Suppressor macrophage (primary cell): ENCODE measurements at regions not wholly inside any gene's neighbourhood (a gene's known extent, or its start where the extent isn't known, plus 50 kb on each side); places are given as distances from the start of the nearest gene placed in this dataset.
"Not testable (repeated sequence)": the region's sequence is repeated elsewhere in the genome, so short reads cannot be mapped to it uniquely, and the experiment has no call there.

Source experiments
- DNase-seq, 4 experiments: peaks; one replicate each; pipeline ENCODE4 v3.0.0-alpha.2; 2020 to 2022

DNA sequence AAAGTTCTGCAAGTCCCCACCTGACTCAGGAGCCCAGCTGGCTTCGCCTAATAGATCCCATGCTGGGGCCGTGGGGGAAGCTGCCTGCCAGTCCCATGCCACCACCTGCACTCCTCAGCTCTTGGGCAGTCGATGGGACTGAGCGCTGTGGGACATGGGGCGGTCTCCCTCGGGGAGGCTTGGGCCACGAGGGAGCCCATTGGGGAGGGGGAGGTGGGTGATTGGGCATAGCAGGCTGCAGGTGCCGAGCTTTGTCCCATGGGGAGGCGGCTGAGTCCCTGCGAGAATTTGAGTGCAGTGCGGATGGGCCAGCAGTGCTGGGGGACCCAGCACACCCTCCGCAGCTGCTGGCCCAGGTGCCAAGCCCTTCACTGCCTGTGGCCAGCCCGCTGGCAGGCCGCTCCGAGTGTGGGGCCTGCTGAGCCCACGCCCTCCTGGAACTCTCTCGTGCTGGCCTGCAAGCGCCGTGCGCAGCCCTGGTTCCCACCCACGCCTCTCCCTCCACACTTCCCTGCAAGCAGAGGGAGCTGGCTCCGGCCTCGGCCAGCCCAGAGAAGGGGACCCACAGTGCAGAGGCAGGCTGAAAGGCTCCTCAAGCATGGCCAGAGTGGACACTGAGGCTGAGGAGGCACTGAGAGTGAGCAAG lies 467.3 kb downstream of the IRS2 start:
- DNase-seq = no peak

DNA sequence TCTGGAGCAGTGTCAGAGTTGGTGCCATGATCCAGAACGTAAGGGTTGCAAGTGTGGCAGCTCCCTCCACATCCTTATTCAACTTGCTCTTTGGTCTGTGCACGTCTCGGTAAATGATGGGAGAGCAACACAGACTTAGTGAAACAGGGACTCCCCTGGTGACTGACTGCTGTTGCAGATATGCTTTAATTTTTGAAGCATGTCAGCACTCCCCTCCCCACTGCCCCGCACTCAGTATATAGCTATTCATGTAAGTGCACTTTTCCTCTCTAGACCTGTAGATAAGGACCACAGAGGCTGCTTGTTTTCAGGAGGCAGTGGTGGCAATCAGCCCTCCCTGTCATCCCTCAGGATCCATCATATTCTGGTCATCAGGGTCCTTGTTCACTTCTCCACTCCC lies 470.9 kb downstream of the IRS2 start:
- no peak for DNase-seq

DNA sequence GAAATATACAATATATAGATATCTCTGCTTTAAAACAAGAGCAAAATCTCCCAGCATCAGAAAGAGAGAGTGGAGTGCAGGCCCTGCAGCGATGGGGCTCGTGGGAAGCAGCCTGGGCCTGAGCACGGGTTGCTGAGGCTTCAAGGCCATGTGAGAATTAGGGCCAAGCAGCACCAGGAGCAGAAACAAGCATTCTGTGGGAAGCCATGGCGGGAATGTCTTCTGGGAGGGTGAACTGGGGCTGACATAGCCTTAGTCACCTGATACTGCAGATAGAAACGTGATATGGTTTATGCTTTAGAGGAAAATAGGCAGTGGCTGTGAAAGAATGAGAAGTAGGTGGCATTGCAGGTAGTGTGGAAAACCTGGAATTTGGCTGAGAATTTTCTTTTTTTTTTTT lies 472.3 kb downstream of the IRS2 start:
- no peak for DNase-seq

DNA sequence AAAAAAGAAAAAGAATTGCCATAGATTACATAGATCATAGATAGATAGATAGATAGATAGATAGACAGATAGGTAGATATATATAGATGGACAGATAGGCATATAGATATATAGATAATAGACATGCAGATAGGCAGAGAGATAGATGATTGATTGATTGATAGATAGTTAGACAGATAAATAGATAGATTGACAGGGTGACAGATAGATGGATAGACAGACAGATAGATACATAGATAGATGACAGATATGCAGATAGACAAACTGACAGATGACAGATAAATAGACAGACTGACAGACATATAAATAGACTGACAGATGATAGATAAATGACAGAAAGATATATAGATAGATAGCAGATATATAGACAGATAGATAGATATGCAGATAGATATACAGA lies 474.0 kb downstream of the IRS2 start:
- no peak for DNase-seq

DNA sequence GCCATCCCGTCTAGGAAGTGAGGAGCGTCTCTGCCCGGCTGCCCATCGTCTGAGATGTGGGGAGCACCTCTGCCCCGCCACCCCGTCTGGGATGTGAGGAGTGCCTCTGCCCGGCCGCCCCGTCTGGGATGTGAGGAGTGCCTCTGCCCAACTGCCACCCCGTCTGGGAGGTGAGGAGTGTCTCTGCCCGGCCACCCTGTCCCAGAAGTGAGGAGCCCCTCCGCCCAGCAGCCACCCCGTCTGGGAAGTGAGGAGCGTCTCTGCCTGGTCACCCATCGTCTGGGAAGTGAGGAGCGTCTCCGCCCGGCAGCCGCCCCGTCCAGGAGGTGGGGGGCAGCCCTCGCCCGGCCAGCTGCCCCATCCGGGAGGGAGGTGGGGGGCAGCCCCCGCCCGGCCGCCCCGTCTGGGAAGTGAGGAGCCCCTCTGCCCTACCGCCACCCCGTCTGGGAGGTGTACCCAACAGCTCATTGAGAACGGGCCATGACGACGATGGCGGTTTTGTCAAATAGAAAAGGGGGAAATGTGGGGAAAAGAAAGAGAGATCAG lies 474.9 kb downstream of the IRS2 start:
- not testable (repeated sequence) for DNase-seq

DNA sequence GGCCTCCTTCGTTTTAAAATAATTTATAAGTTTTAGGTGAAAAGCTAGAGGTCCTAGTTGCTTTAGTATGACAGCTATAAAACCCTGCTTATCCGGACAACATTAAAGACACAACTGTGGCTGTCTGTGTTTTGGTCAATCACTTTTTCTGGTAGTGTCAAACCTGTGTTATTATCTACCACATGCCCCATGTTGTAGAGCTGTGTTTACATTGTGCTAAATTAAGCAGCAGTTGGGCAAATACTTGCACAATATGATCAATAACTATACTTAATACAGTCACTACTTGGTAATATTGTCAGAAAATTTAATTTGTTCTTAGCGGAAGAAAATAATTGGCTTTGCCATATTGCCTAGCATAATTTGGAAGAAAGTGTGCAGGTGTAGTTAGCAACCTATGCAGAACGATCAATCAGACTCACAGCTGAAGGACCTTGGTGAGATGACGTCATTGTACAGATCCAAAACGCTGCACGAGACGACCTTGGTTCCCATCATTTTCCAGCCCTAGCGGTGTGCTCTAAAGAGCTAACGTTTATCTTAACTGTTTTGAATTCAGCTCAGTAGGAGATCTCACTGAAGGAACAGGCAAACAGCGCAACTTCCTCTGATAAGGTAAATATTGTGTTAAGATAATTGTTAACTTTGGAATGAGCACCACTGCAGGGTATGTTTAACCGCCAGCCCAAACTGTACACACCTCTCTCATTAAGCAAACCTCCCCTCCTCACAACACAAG lies 476.6 kb downstream of the IRS2 start:
- no peak for DNase-seq

DNA sequence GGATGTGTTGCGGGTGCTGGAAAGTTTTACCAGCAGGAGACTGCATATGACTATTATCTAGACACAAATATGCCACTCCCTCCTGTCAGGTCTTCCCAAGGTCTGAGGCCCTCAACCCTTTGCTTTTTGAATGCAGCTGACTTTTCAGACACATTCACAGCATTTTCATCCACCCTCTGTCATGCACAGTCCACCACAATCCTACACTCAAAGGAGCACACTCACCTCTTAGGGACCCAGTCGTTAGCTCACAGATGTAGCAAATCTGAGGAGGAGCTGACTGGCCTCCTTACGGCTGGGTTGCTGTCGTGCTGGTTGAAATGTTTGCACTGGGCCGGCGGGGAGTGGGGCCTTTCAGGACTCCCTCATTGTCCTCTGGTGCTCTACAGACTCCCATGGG lies 479.4 kb downstream of the IRS2 start:
- no peak for DNase-seq

DNA sequence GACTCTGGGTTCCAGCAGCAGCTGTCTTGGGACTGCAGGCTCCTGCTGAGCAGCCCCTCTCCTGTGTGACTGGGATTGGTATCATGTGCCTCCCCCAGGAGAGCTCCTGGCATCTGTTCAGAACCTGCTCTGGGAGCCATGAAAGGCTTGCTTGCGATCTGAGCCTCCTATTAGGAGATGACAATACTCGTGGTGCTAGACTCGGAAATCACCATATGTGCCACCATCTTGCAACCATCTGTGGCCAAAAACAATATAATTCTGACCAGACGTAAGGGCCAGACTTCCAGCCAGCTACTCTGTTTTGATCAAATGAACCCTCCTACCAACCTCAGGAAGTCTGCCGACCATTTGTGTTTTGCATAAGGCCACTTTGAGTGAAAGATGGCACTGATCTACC lies 484.7 kb downstream of the IRS2 start:
- DNase-seq = no peak

DNA sequence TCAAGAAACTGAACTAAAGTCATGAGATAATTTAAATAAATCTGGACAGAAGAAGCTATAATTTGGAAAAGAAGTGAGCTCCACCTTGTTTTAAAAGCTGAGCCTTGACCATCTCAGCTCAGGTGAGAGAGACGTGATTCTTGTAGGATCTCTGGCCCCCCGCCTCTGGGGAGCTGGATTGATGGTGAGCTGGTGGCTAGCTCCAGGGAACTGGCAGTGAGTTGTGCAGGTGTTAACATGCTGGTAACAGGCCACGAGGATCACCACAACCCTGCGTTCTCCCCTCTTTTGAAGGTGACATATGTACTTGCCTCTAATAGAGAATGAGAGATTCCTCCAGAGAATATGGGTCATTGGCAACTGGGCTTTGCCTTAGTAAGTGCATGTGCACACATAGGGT lies 485.1 kb downstream of the IRS2 start:
- no peak for DNase-seq

DNA sequence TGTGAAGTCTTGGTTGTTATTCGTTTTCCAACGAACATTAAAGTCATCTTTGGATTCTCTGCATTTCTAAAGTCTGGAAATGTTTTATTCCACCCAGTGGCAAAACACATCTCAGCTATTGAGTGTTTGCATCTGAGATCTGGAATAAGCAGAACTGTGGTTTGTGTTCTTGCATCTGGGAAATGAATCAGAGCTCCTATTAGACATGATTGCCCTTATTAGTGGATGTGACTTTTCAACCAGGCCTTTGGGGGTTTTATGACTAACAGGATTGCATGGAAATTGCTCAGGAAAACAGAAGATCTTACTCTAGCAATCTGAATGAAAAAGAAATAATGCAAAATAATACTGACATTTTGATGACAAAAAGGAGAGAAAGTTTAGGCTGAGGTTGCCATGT lies 488.8 kb downstream of the IRS2 start:
- DNase-seq = no peak

DNA sequence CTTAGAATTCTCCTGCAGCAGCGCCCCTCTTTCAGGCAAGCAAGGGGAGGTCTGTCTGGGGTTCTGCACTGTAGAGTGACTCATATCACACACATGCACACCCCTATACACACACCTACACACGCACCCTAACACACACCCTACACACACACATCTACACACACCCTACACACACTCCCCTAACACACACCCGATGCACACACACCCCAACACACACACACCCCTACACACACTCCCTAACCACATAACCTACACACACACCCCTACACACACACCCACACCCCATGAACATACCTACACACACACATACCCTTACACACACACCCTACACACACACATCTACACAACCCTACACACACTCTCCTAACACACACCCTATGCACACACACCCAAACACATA lies 493.2 kb downstream of the IRS2 start:
- DNase-seq = no peak

DNA sequence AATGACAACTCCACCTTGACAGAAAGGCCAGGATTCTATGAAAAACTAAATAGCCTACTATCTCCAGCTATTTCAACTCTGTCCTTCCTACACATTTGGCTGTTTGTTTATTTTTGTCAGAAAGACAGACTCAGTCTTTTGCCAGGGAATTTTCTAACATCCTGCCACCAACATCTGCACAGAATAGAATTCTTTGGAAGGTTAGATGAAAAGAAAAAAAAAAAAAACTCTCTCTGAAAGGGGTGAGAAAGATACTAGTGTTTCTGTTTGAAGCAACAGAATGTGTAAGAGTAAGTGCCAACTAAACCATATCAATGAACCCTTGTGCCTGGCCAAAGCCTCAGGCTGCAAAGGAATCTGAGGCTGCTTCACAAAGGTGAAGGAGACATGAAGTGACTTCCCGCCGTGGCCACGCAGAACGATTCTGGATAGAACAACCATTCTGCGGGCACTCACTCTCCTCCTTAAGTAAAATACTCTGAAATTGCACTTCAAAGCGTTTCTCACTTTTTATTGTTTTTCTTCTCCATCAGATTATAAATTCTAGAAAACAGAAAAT lies 498.2 kb downstream of the IRS2 start:
- no peak for DNase-seq

DNA sequence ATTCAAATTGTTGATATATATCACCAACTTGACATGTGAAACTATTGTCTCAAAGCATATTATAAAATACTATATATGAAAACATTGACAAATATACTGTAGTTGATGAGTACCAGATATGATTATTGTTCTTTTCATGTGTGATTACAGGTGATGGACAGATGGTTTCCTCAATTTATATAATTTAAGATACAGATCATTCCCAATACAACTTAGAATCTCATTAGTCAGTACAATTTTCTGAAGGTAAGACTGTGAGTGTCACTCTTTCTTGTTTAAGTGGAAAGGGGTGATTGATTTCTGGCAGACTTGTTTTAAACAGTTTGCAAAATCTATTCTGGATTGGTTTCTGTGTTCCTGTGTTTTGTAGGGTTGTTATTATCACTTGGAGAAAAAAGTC lies 498.8 kb downstream of the IRS2 start:
- DNase-seq = no peak

DNA sequence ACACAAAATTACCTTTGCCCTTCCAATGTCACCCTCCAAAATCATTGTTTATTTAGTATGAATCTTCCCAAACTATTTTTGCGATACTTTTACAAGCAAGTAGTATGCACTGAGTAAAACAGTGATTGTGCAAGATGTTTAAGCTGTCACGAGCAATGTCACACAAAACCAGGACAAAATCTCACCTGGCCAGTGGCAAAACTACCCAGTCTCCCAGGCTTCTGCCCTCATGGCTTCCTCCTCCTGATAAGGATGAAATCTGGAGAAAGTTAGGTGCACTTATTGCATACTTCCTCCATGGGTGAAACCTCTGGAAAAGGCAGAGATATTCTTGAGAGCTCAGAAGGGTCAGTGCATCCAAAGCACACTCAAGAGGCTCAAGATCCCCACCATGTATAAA lies 500.8 kb downstream of the IRS2 start:
- no peak for DNase-seq

DNA sequence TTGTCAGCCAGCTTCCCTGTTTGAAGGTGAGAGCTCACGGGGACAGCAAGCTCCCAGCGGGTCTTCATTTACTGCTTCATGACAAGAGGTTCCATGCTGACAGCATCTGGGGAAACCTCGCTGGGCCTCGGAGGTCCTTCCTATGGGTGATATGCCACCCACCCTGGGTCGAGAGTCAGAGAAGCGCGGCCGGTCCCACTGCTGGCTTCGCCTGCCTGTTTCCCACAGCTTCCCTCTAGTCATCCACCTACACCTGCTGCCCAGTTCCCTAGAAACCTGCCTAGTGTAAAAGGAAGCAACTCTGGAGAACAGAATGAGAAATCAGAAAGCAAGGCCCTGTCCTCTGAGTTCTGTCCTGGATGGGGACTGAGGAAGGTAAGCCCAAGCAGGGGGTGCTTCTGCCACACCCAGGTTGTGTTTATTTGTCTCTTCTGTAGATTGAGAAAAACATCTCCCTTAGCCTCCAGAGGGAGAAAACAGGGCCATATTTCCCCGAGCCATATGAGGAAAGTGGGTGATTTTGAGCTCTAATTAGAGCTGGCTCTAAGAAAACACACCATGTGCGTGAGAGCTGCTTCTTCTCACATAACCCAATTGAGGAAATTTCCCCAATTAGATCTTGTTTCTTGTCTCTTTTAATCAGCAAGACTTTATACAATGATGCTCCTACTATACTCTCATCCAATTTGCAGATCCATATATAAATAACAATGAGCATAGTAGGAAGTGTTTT lies 504.3 kb downstream of the IRS2 start:
- DNase-seq = no peak

DNA sequence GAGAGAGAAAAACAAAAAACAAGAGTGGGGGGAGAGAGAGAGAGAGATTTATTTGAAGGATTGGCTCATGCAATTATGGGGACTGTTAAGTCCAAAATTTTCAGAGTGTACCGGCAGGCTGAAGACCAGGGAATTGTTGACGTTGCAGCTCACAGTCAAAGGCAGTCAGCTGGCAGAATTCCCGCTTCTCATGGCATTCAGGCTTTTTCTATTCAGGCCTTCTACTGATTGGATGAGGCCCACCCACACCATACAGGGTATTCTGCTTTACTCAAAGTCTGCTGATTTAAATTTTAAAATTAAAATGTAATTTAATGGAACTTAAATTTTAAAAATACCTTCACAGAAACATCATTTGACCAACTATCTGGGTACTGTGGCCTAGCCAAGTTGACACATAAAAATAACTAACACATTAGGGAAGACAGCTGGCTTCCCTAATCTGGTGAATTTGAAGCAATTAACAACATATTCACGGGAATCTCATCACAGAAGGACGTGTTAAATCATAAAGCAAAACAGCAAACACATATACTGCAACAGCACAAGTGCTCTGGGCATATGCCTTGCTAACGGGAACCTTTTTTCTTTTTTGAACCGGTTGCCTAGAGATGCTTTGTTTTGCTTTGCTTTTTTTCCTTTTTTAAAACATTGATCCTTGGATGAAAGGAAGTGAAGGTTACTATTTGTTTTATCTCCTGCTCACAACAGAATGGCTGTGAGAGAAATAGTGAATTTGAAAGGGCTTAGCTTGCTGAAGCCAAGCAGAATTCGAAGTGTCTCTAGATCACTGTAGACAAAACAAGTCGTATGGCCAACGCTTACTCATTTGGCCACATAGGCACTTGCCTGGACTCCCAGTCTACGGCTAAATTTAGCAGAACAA lies 505.1 kb downstream of the IRS2 start:
- no peak for DNase-seq

DNA sequence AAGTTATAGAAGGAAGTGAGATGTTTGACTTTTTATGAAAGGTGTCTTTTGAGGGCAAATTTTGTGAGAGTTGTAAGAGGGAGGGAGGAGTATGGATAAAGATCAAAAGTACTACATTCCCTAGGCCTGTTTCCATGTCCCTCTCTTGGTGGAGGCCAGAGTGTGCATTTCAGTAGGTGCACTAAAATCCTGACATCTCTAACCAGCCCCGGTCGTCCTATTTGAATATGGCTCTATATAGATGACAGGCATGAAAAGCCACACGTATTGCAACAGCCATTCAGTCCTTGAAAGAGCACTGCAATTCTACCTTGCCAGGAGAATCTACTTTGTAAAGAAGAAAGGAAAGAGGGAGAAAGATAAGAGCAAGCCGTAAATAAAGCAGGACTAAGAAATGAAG lies 510.1 kb downstream of the IRS2 start:
- no peak for DNase-seq

DNA sequence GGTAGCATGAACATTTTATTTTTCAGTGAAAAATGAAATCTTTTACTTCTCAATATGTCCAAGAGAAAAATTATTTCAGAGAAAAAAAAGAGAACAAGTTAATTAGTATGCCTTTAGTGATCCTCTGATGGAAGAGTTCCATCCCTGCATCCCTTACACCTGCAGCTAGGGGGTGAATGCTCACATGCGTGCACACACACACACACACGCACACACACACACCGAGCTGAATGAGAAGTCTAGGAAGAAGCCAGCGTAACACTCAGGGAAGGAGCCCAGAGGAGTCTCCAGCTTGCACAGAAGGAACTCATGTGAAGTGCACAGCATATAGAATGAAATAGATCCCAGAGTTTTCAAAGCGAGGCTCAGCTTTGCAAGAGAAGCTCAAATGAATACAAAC lies 510.5 kb downstream of the IRS2 start:
- DNase-seq = no peak

DNA sequence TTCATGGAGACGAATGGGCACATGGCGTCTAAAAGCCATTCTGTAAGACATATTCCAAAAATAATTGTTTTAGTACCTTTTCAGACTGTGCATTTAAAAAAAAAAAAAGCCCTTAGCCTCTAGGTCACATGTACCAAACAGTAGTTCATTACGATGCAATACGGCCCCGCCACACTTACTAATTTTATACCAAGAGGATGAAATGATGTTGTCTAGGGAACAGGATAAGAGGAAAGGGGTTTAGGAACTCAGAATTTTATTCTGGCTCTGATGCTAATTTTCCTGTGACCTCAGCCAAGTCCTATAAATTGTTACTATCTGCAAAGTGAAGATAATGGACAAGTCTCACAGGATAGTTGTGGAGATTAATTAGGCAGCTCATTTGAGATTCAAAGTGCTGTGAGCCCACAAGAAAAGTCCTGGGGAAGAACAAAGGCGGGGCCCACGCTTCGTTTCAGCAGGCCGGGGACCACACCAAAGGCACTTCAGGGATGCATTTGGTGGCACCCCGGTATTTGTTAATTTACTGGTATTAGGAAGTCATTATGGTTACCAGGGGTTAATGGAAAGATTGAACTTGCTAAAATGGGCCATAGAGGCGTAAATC lies 511.1 kb downstream of the IRS2 start:
- DNase-seq = no peak

DNA sequence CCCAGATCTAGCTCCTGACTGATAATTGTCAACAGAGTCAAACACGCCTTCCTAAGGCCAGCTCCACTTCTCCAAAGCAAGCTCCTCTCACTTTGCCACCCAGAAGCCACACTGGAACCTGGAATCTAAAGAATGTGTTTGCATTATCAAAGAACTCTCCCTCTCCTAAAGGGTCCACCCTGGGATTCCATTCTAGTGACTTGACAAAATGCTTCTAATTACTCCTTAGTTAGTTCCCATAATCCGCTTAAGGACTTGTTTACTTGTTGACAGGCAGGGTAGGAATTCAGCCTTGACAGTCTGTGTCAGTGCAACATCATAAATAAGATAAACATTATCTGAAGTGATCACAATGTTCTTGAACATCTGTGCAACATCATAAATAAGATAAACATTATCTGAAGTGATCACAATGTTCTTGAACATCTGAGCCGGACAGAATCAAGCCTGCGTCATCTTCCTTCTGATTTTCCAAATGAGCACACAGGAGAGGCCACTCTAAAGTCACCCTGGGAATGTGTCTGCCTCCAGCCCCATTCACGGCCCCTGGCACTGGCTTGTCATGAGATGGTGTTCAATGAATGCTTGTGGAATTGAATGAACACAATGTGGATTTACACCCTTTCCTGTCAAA lies 512.1 kb downstream of the IRS2 start:
- no peak for DNase-seq

DNA sequence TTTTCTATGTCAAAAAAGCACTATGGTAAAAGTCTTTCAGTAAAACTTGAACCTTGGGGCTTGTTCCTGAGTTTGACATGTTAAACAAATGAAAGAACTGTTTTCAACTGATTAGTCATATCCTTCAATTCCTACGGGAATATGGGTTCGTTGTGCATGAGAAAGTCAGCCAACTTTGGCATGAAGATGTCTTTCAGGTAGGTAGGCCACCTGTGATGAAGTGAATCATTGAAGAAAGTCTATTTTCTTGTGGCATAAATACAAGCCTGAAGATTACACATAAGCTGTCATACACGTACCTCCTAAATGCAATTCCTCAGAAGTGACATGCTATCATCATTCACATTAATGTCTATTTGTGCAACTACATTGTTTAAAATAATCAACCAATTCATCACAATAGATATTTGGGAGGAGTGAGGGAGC lies 513.0 kb downstream of the IRS2 start:
- no peak for DNase-seq
